ENCODE measurements at regions not wholly inside any gene's neighbourhood (a gene's known extent, or its start where the extent isn't known, plus 50 kb on each side); places are given as distances from the start of the nearest gene placed in this dataset.

DNA sequence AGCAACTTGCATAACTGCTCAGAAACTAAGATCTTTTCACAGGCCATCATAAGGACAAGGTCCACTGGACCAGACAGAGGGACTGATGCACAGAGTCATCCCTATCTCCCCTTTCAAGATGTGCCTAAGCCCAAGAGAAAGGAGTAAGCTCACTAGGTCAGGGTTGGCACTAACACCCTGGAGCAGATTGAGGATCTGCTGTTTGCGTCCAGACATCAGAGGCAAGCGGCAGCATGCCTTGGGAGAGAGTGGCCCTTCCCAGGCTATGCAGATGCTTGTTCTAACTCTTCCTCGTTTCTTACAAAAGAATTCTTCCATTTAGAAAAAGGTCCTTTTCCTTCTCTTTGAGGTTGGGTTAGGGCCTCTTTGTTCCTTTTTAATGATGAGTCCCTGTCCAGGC, 187.2 kb downstream of the KCNA5 start:
- Histone ChIP-seq H3K27me3 (ENCODE audit: control insufficient read depth in 2 of 2, insufficient read depth in 2 of 2, low read length in 2 of 2) (no peaks in the 10 kb centered on the region), H3K27ac (ENCODE audit: insufficient read depth, low read depth, low read length) (no peak overlapping the region), H3K4me2 (ENCODE audit: insufficient read depth, low read length) (no peak overlapping the region), H3K9me1 (replicated peaks; ENCODE audit: control insufficient read depth, extremely low read depth, insufficient read depth, low read length) (no peaks in the 10 kb centered on the region), H3K4me1 (ENCODE audit: control insufficient read depth, extremely low read depth, insufficient read depth, low read length) (no peaks in the 10 kb centered on the region), H4K20me1 (replicated peaks; ENCODE audit: control insufficient read depth, extremely low read depth, insufficient read depth, low read length) (no peaks in the 10 kb centered on the region), H3K79me2 (ENCODE audit: control insufficient read depth, insufficient read depth, low read length) (no peaks in the 10 kb centered on the region), H3K36me3 (ENCODE audit: control insufficient read depth in 2 of 2, extremely low read depth in 1 of 2, insufficient read depth in 2 of 2, low read length in 2 of 2) (no peaks in the 10 kb centered on the region), H3K9ac (replicated peaks; ENCODE audit: extremely low read depth, insufficient read depth, low read length) (no peak overlapping the region), H3K9me3 (replicated peaks; ENCODE audit: control insufficient read depth, insufficient read depth, low read length) (no peaks in the 10 kb centered on the region), H2AFZ (ENCODE audit: low read depth, low read length) (no peak overlapping the region), H3K4me3 (replicated peaks in 1 of 3; ENCODE audit: insufficient read depth in 1 of 3, low read depth in 1 of 3, low read length in 3 of 3) (no peak overlapping the region)
- BruUV-seq (replicated peaks): no TSS peak
- ChIA-PET CTCF (no interaction called here), POLR2A (no interaction called here)
- TF ChIP-seq POLR2AphosphoS5 (IDR thresholded peaks at IDR 0.05; ENCODE audit: insufficient read depth, low read depth, low read length): no peak
- no peak for TF ChIP-seq GATA2 (IDR thresholded peaks at IDR 0.05; ENCODE audit: insufficient read depth, insufficient read length, low read depth, low read length)
- no peak for TF ChIP-seq JUN (IDR thresholded peaks at IDR 0.05; ENCODE audit: borderline replicate concordance, insufficient read depth, insufficient read length, low read depth)
- TF ChIP-seq EZH2 (IDR thresholded peaks at IDR 0.05; ENCODE audit: borderline replicate concordance, low read depth, low read length, severe bottlenecking): no peak
- TF ChIP-seq MAX (IDR thresholded peaks at IDR 0.05; ENCODE audit: insufficient read depth, insufficient read length): no peak
- TF ChIP-seq POLR2A (IDR thresholded peaks at IDR 0.05; ENCODE audit: low read depth, low read length): no peak
- no peak for TF ChIP-seq CTCF (IDR thresholded peaks at IDR 0.05; ENCODE audit: extremely low read depth in 1 of 2, insufficient read depth in 1 of 2, low read depth in 1 of 2, low read length in 2 of 2)
- no peak for TF ChIP-seq MYC (IDR thresholded peaks at IDR 0.05; ENCODE audit: low read depth, low read length)
- TF ChIP-seq FOS (IDR thresholded peaks at IDR 0.05; ENCODE audit: borderline replicate concordance, insufficient read depth, low read length): no peak
- FAIRE-seq (no peak), DNase-seq (ENCODE audit: low read depth, low spot score) (no peak)
- intact Hi-C loops (cut with micrococcal nuclease): no loop called here
- dilution Hi-C loops (cut with MboI; ENCODE audit: extremely low pct_ligation_motif_present, low sequenced_read_pairs): no loop called here

All from endothelial cell of umbilical vein (primary cell).